ENCODE measurements at regions not wholly inside any gene's neighbourhood (a gene's known extent, or its start where the extent isn't known, plus 50 kb on each side); places are given as distances from the start of the nearest gene placed in this dataset.

DNA sequence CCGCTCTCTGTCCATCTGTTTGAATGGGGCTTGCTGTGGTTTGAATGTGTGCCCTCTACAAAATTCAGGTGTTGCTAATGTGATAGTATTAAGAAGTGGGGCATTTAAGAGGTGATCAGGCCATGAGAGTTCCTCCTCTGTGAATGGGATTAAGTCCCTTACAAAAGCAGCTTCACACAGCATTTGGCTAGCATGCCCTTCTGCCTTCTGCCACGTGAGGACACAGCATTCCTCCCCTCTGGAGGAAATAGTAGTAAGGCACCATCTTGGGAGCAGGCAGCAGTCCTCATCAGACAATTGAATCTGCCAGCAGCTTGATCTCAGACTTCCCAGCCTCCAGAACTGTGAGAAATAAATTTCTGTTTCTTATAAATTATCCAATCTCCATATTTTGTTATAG is 540.2 kb downstream of the CSNK1G3 start:
- TF ChIP-seq, protein P1, sequence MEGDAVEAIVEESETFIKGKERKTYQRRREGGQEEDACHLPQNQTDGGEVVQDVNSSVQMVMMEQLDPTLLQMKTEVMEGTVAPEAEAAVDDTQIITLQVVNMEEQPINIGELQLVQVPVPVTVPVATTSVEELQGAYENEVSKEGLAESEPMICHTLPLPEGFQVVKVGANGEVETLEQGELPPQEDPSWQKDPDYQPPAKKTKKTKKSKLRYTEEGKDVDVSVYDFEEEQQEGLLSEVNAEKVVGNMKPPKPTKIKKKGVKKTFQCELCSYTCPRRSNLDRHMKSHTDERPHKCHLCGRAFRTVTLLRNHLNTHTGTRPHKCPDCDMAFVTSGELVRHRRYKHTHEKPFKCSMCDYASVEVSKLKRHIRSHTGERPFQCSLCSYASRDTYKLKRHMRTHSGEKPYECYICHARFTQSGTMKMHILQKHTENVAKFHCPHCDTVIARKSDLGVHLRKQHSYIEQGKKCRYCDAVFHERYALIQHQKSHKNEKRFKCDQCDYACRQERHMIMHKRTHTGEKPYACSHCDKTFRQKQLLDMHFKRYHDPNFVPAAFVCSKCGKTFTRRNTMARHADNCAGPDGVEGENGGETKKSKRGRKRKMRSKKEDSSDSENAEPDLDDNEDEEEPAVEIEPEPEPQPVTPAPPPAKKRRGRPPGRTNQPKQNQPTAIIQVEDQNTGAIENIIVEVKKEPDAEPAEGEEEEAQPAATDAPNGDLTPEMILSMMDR (IDR thresholded peaks at IDR 0.05), result no peak
- TF ChIP-seq POLR2A (IDR thresholded peaks at IDR 0.05), result no peak

Measured in right lobe of liver (tissue), 4 donors.